ENCODE measurements at regions not wholly inside any gene's neighbourhood (a gene's known extent, or its start where the extent isn't known, plus 50 kb on each side); places are given as distances from the start of the nearest gene placed in this dataset.

DNA sequence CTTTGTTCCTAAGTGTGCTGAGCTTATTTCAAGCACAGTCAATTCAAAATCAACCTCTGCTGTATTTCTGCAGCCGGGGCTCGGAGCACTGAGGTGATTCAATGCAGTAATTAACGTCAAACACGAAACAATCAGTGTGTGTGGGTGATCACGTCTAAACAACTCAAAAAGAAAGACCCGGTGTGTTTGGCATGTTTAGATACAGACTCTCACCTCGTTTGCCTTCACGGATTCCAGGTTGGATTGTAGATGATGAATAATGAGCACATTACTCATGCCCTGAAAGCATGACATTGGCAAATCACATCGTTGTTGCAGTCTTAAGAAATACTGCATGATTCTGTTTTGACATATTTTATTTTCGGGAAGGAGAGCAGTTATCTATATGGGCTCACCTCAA, 231.0 kb downstream of the QKI start:
- TF ChIP-seq POLR2AphosphoS5 (IDR thresholded peaks at IDR 0.05; ENCODE audit: borderline replicate concordance, low read depth, low read length) = no peak
- TF ChIP-seq EZH2 (IDR thresholded peaks at IDR 0.05) = no peak
- TF ChIP-seq FOXP2 (optimal IDR thresholded peaks at IDR 0.05; ENCODE audit: control extremely low read depth, extremely low read length, insufficient read depth) = no peak
